GM23338 (cell line): ENCODE measurements at regions not wholly inside any gene's neighbourhood (a gene's known extent, or its start where the extent isn't known, plus 50 kb on each side); places are given as distances from the start of the nearest gene placed in this dataset.
"Not testable (repeated sequence)": the region's sequence is repeated elsewhere in the genome, so short reads cannot be mapped to it uniquely, and the experiment has no call there.

Experiments used
- CREB1 ChIP-seq: fragments of 250-450 bp; sonication (Bioruptor Pico); IDR thresholded peaks from 2 replicates; pipeline ENCODE4 v1.5.0; 2020; ENCODE audit warnings: low read depth, mild to moderate bottlenecking, moderate library complexity
- ETS1 ChIP-seq: IDR thresholded peaks from 2 replicates; pipeline ENCODE4 v1.6.1; 2016; ENCODE audit warnings: antibody characterized with exemption
- EZH2 ChIP-seq: fragments of 200-600 bp; sonication (generic); IDR thresholded peaks from one replicate; pipeline ENCODE4 v1.8.0; 2017; ENCODE audit warnings: antibody characterized with exemption, mild to moderate bottlenecking, low read depth; ENCODE audit not compliant: unreplicated experiment
- JUNB ChIP-seq: IDR thresholded peaks from one replicate; pipeline ENCODE4 v1.6.1; 2016; ENCODE audit warnings: antibody characterized with exemption; ENCODE audit not compliant: unreplicated experiment
- NANOG ChIP-seq: IDR thresholded peaks from 2 replicates; pipeline ENCODE4 v1.6.1; 2016; ENCODE audit warnings: antibody characterized with exemption, borderline replicate concordance
- POLR2AphosphoS5 ChIP-seq: IDR thresholded peaks from 2 replicates; pipeline ENCODE4 v1.6.1; 2016; ENCODE audit warnings: antibody characterized with exemption, low read depth
- TF ChIP-seq, protein P1 (sequence below), 2 experiments: fragments of 200-600 bp in 1 of 2; sonication (generic) in 1 of 2; conservative IDR thresholded peaks; 2 replicates each; pipeline versions ENCODE4 v1.5.1 to v1.6.1; 2016 to 2017; ENCODE audit warnings: antibody characterized with exemption in 2 of 2, low read depth in 2 of 2, mild to moderate bottlenecking in 2 of 2, moderate library complexity in 1 of 2
- TF ChIP-seq, protein P2 (sequence below): IDR thresholded peaks from one replicate; pipeline ENCODE4 v1.6.1; 2018; ENCODE audit warnings: antibody characterized with exemption; ENCODE audit not compliant: unreplicated experiment

GRCh38 chrX:92657593-92657992 is 878.4 kb downstream of the PCDH11X start:
- TF ChIP-seq, protein P1, sequence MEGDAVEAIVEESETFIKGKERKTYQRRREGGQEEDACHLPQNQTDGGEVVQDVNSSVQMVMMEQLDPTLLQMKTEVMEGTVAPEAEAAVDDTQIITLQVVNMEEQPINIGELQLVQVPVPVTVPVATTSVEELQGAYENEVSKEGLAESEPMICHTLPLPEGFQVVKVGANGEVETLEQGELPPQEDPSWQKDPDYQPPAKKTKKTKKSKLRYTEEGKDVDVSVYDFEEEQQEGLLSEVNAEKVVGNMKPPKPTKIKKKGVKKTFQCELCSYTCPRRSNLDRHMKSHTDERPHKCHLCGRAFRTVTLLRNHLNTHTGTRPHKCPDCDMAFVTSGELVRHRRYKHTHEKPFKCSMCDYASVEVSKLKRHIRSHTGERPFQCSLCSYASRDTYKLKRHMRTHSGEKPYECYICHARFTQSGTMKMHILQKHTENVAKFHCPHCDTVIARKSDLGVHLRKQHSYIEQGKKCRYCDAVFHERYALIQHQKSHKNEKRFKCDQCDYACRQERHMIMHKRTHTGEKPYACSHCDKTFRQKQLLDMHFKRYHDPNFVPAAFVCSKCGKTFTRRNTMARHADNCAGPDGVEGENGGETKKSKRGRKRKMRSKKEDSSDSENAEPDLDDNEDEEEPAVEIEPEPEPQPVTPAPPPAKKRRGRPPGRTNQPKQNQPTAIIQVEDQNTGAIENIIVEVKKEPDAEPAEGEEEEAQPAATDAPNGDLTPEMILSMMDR (conservative IDR thresholded peaks at IDR 0.05; ENCODE audit: low read depth in 2 of 2), result not testable (repeated sequence)
- not testable (repeated sequence) for TF ChIP-seq POLR2AphosphoS5; NANOG; EZH2; ETS1; CREB1 (CRISPR knock-in tag); JUNB
- TF ChIP-seq, protein P2, sequence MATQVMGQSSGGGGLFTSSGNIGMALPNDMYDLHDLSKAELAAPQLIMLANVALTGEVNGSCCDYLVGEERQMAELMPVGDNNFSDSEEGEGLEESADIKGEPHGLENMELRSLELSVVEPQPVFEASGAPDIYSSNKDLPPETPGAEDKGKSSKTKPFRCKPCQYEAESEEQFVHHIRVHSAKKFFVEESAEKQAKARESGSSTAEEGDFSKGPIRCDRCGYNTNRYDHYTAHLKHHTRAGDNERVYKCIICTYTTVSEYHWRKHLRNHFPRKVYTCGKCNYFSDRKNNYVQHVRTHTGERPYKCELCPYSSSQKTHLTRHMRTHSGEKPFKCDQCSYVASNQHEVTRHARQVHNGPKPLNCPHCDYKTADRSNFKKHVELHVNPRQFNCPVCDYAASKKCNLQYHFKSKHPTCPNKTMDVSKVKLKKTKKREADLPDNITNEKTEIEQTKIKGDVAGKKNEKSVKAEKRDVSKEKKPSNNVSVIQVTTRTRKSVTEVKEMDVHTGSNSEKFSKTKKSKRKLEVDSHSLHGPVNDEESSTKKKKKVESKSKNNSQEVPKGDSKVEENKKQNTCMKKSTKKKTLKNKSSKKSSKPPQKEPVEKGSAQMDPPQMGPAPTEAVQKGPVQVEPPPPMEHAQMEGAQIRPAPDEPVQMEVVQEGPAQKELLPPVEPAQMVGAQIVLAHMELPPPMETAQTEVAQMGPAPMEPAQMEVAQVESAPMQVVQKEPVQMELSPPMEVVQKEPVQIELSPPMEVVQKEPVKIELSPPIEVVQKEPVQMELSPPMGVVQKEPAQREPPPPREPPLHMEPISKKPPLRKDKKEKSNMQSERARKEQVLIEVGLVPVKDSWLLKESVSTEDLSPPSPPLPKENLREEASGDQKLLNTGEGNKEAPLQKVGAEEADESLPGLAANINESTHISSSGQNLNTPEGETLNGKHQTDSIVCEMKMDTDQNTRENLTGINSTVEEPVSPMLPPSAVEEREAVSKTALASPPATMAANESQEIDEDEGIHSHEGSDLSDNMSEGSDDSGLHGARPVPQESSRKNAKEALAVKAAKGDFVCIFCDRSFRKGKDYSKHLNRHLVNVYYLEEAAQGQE, result not testable (repeated sequence)
